CD14-positive monocyte (primary cell): ENCODE measurements at regions not wholly inside any gene's neighbourhood (a gene's known extent, or its start where the extent isn't known, plus 50 kb on each side); places are given as distances from the start of the nearest gene placed in this dataset.

Experiments used
- DNase-seq, 3 donors: peaks; one replicate each; pipeline ENCODE4 v3.0.0-alpha.2; 2011 to 2022
- H2AFZ ChIP-seq: 2 replicates; pipeline ENCODE4 v1.6.0; 2012; ENCODE audit warnings: mild to moderate bottlenecking, low read depth, low read length, inconsistent platforms; ENCODE audit not compliant: insufficient read depth, poor library complexity, severe bottlenecking
- H3K27ac ChIP-seq, 2 donors: 1 replicate in 1 of 2; 2 replicates in 1 of 2; pipeline ENCODE4 v1.5.1; 2012 to 2013; ENCODE audit warnings: low read length in 2 of 2, control low read depth in 1 of 2, inconsistent platforms in 1 of 2, low read depth in 1 of 2, mild to moderate bottlenecking in 1 of 2
- H3K27me3 ChIP-seq, 2 donors: one replicate each; pipeline versions ENCODE4 v1.6.0 to v1.6.1; 2011 to 2013; ENCODE audit warnings: low read length in 2 of 2; ENCODE audit not compliant: control insufficient read depth in 2 of 2, insufficient read depth in 2 of 2
- H3K36me3 ChIP-seq, 2 donors: replicated peaks in 1 of 2; 1 replicate in 1 of 2; 2 replicates in 1 of 2; pipeline versions ENCODE4 v1.5.1 to v1.6.1; 2012 to 2013; ENCODE audit warnings: low read length in 2 of 2, control low read depth in 1 of 2, inconsistent platforms in 1 of 2, mild to moderate bottlenecking in 1 of 2; ENCODE audit not compliant: insufficient read depth in 2 of 2, control insufficient read depth in 1 of 2
- H3K4me1 ChIP-seq, 2 donors: 1 replicate in 1 of 2; 2 replicates in 1 of 2; pipeline versions ENCODE4 v1.5.1 to v1.6.1; 2012 to 2013; ENCODE audit warnings: low read length in 2 of 2, control low read depth in 1 of 2, inconsistent platforms in 1 of 2, mild to moderate bottlenecking in 1 of 2, moderate library complexity in 1 of 2; ENCODE audit not compliant: insufficient read depth in 2 of 2, control insufficient read depth in 1 of 2
- H3K4me2 ChIP-seq: replicated peaks from 2 replicates; pipeline ENCODE3; 2012; ENCODE audit warnings: low read length, moderate library complexity, mild to moderate bottlenecking; ENCODE audit not compliant: poor library complexity, severe bottlenecking; ENCODE audit errors: extremely low read depth
- H3K4me3 ChIP-seq, 3 experiments: fragments of 200-600 bp in 1 of 3; sonication (generic) in 1 of 3; replicated peaks in 1 of 3; 1 replicate in 2 of 3; 2 replicates in 1 of 3; pipeline ENCODE4 v1.5.1; 2011 to 2013; ENCODE audit warnings: low read length in 3 of 3, mild to moderate bottlenecking in 3 of 3, control low read depth in 2 of 3, low read depth in 2 of 3, inconsistent platforms in 1 of 3, moderate library complexity in 1 of 3
- H3K79me2 ChIP-seq: 2 replicates; pipeline ENCODE4 v1.6.0; 2012; ENCODE audit warnings: mild to moderate bottlenecking, control low read depth, inconsistent platforms, low read length, moderate library complexity; ENCODE audit not compliant: insufficient read depth
- H3K9ac ChIP-seq: 2 replicates; pipeline ENCODE4 v1.6.0; 2017; ENCODE audit warnings: low read length, mild to moderate bottlenecking; ENCODE audit not compliant: insufficient read depth, poor library complexity, severe bottlenecking
- H3K9me3 ChIP-seq, 2 donors: replicated peaks in 1 of 2; 1 replicate in 1 of 2; 2 replicates in 1 of 2; pipeline versions ENCODE4 v1.5.1 to v1.6.1; 2012 to 2013; ENCODE audit warnings: low read length in 2 of 2, control low read depth in 1 of 2; ENCODE audit not compliant: control insufficient read depth in 1 of 2, insufficient read depth in 1 of 2
- H4K20me1 ChIP-seq: 2 replicates; pipeline ENCODE4 v1.6.0; 2012; ENCODE audit warnings: mild to moderate bottlenecking, low read length, control low read depth, moderate library complexity; ENCODE audit not compliant: insufficient read depth
- H3K27ac Mint-ChIP-seq, 7 donors: one replicate each; pipeline ENCODE4 v1.8.0; 2020; ENCODE audit warnings: mild to moderate bottlenecking in 7 of 7, mixed read lengths in 7 of 7, moderate library complexity in 6 of 7, inconsistent platforms in 2 of 7
- H3K27me3 Mint-ChIP-seq, 3 donors: one replicate each; pipeline ENCODE4 v1.8.0; 2021 to 2022; ENCODE audit warnings: low read depth in 3 of 3, mild to moderate bottlenecking in 3 of 3, mixed read lengths in 3 of 3, moderate library complexity in 3 of 3, inconsistent platforms in 1 of 3
- H3K36me3 Mint-ChIP-seq, 2 donors: one replicate each; pipeline ENCODE4 v1.8.0; 2020; ENCODE audit warnings: mixed read lengths in 2 of 2, inconsistent platforms in 1 of 2, mild to moderate bottlenecking in 1 of 2
- H3K4me1 Mint-ChIP-seq: one replicate; pipeline ENCODE4 v1.8.0; 2020; ENCODE audit warnings: mild to moderate bottlenecking, mixed read lengths
- H3K4me3 Mint-ChIP-seq, 2 donors: one replicate each; pipeline ENCODE4 v1.8.0; 2020; ENCODE audit warnings: mild to moderate bottlenecking in 2 of 2, mixed read lengths in 2 of 2, moderate library complexity in 1 of 2
- H3K9me3 Mint-ChIP-seq, 7 donors: one replicate each; pipeline ENCODE4 v1.8.0; 2020 to 2022; ENCODE audit warnings: mixed read lengths in 7 of 7, mild to moderate bottlenecking in 6 of 7, moderate library complexity in 6 of 7, inconsistent platforms in 2 of 7
- WGBS: methylation state at CpG from one replicate; pipeline ENCODE4 v1.1.5; 2013; ENCODE audit warnings: missing lambda C conversion rate; ENCODE audit not compliant: insufficient coverage; 5-methylcytosine and 5-hydroxymethylcytosine counted together
- intact Hi-C, 2 donors: fragments of 100-400 bp; cut with micrococcal nuclease; formaldehyde crosslinking; loops; one replicate each; pipeline versions ENCODE4 v1.15.0 to v1.15.1; 2023
- TF ChIP-seq, protein P1 (sequence below): fragments of 200-600 bp; IDR thresholded peaks from one replicate; pipeline ENCODE4 v1.8.0; 2022; ENCODE audit warnings: antibody characterized with exemption, mild to moderate bottlenecking

DNA sequence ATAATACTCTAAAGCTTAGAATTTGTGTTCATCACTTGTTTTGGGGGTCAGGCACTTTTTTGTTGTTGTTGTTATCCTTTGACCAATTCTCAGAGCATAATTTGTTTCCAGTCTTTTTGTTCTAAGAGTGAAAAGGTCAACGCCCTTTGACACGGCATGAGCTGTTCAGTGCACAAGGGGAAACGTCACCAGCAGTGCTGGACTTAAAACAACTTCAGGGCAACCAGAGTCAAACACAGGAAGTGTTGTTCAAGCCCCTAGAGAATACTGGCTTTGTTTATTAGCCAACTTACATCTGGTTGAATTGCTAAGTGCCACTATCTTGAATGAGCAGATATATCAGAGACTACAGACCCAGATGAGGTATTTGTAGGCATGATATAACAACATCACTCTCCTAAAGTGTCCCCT, 368.9 kb downstream of the TMEM161B start:
- Mint-ChIP-seq H3K27ac (no peak overlapping the region), H3K27me3 (peaks cover 0 to 2% (median 1%) of the 10 kb centered on the region in 3 donors), H3K36me3 (no peaks in the 10 kb centered on the region), H3K4me3 (no peak overlapping the region), H3K9me3 (peaks cover 0 to 4% (median 1%) of the 10 kb centered on the region in 7 donors), H3K4me1 (no peaks in the 10 kb centered on the region)
- no peaks in the 10 kb centered on the region for H3K79me2 ChIP-seq
- H3K4me3 ChIP-seq: no peak overlapping the region
- no peaks in the 10 kb centered on the region for H3K4me1 ChIP-seq
- H3K27ac ChIP-seq: no peak overlapping the region
- H2AFZ ChIP-seq: no peak overlapping the region
- H3K9me3 ChIP-seq: no peaks in the 10 kb centered on the region
- TF ChIP-seq, protein P1, sequence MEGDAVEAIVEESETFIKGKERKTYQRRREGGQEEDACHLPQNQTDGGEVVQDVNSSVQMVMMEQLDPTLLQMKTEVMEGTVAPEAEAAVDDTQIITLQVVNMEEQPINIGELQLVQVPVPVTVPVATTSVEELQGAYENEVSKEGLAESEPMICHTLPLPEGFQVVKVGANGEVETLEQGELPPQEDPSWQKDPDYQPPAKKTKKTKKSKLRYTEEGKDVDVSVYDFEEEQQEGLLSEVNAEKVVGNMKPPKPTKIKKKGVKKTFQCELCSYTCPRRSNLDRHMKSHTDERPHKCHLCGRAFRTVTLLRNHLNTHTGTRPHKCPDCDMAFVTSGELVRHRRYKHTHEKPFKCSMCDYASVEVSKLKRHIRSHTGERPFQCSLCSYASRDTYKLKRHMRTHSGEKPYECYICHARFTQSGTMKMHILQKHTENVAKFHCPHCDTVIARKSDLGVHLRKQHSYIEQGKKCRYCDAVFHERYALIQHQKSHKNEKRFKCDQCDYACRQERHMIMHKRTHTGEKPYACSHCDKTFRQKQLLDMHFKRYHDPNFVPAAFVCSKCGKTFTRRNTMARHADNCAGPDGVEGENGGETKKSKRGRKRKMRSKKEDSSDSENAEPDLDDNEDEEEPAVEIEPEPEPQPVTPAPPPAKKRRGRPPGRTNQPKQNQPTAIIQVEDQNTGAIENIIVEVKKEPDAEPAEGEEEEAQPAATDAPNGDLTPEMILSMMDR: no peak
- H3K36me3 ChIP-seq: no peaks in the 10 kb centered on the region
- H3K4me2 ChIP-seq: no peak overlapping the region
- no peak overlapping the region for H3K9ac ChIP-seq
- WGBS: no CpG with 5 or more reads among the region's 3 CpGs
- no peaks in the 10 kb centered on the region for H3K27me3 ChIP-seq
- no peak for DNase-seq
- no peaks in the 10 kb centered on the region for H4K20me1 ChIP-seq
- intact Hi-C loops: no loop called here

DNA sequence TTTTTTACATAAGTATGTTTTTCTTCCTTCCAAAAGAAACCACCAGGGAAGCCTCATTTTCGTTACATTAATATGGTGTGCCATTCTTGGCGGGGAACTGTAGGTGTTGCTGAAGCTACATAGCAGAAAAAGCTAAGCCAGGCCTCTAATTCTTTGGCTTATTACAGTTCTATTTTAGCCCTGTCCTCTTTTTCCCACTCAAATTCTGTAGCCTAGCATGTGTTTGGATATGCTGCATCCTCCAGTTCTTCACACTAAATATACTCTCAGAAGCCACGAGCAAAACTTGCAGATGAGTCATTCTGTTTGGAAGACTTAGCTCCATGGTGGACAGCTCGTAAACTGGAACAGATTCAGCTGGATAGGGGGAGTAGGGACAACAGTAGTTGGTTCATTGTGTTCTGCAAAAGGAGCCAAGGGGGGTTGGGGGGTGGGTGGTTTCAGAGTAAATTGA, 369.4 kb downstream of the TMEM161B start:
- no peak overlapping the region for H3K27ac Mint-ChIP-seq
- Histone ChIP-seq H3K9ac (no peak overlapping the region), H3K4me1 (no peaks in the 10 kb centered on the region), H3K79me2 (no peaks in the 10 kb centered on the region), H3K27ac (no peak overlapping the region), H2AFZ (no peak overlapping the region), H3K4me2 (no peak overlapping the region), H3K4me3 (no peak overlapping the region), H4K20me1 (no peaks in the 10 kb centered on the region), H3K27me3 (no peaks in the 10 kb centered on the region), H3K9me3 (no peaks in the 10 kb centered on the region), H3K36me3 (no peaks in the 10 kb centered on the region)
- H3K9me3 Mint-ChIP-seq: peaks cover 0 to 8% (median 1%) of the 10 kb centered on the region in 7 donors
- no peak for DNase-seq
- H3K27me3 Mint-ChIP-seq: peaks cover 0 to 2% (median 1%) of the 10 kb centered on the region in 3 donors
- no peak overlapping the region for H3K4me3 Mint-ChIP-seq
- TF ChIP-seq, protein P1: no peak
- H3K36me3 Mint-ChIP-seq: no peaks in the 10 kb centered on the region
- H3K4me1 Mint-ChIP-seq: no peaks in the 10 kb centered on the region
- WGBS: 50% methylated on average over 2 of the region's 4 CpGs
- intact Hi-C loops: no loop called here
